ENCODE measurements at regions not wholly inside any gene's neighbourhood (a gene's known extent, or its start where the extent isn't known, plus 50 kb on each side); places are given as distances from the start of the nearest gene placed in this dataset.

GRCh38 chr3:1456781-1457311, 364.0 kb downstream of the CNTN6 start:
- Histone ChIP-seq H3K9me1 (replicated peaks; ENCODE audit: control insufficient read depth, extremely low read depth, insufficient read depth, low read length) (no peaks in the 10 kb centered on the region), H3K9ac (replicated peaks; ENCODE audit: extremely low read depth, insufficient read depth, low read length) (no peak overlapping the region), H3K27me3 (ENCODE audit: control insufficient read depth in 2 of 2, insufficient read depth in 2 of 2, low read length in 2 of 2) (no peaks in the 10 kb centered on the region), H4K20me1 (replicated peaks; ENCODE audit: control insufficient read depth, extremely low read depth, insufficient read depth, low read length) (no peaks in the 10 kb centered on the region), H3K4me1 (ENCODE audit: control insufficient read depth, extremely low read depth, insufficient read depth, low read length) (no peaks in the 10 kb centered on the region), H3K36me3 (ENCODE audit: control insufficient read depth in 2 of 2, extremely low read depth in 1 of 2, insufficient read depth in 2 of 2, low read length in 2 of 2) (no peaks in the 10 kb centered on the region), H3K4me3 (replicated peaks in 1 of 3; ENCODE audit: insufficient read depth in 1 of 3, low read depth in 1 of 3, low read length in 3 of 3) (no peak overlapping the region), H3K9me3 (replicated peaks; ENCODE audit: control insufficient read depth, insufficient read depth, low read length) (peaks cover 3% of the 10 kb centered on the region), H3K4me2 (ENCODE audit: insufficient read depth, low read length) (no peak overlapping the region), H3K27ac (ENCODE audit: insufficient read depth, low read depth, low read length) (no peak overlapping the region), H3K79me2 (ENCODE audit: control insufficient read depth, insufficient read depth, low read length) (no peaks in the 10 kb centered on the region), H2AFZ (ENCODE audit: low read depth, low read length) (no peak overlapping the region)
- ChIA-PET POLR2A (no interaction called here), CTCF (no interaction called here)
- TF ChIP-seq MAX (IDR thresholded peaks at IDR 0.05; ENCODE audit: insufficient read depth, insufficient read length) (no peak), GATA2 (IDR thresholded peaks at IDR 0.05; ENCODE audit: insufficient read depth, insufficient read length, low read depth, low read length) (no peak), FOS (IDR thresholded peaks at IDR 0.05; ENCODE audit: borderline replicate concordance, insufficient read depth, low read length) (no peak), EZH2 (IDR thresholded peaks at IDR 0.05; ENCODE audit: borderline replicate concordance, low read depth, low read length, severe bottlenecking) (no peak), CTCF (IDR thresholded peaks at IDR 0.05; ENCODE audit: extremely low read depth in 1 of 2, insufficient read depth in 1 of 2, low read depth in 1 of 2, low read length in 2 of 2) (no peak), MYC (IDR thresholded peaks at IDR 0.05; ENCODE audit: low read depth, low read length) (no peak), POLR2A (IDR thresholded peaks at IDR 0.05; ENCODE audit: low read depth, low read length) (no peak), POLR2AphosphoS5 (IDR thresholded peaks at IDR 0.05; ENCODE audit: insufficient read depth, low read depth, low read length) (no peak), JUN (IDR thresholded peaks at IDR 0.05; ENCODE audit: borderline replicate concordance, insufficient read depth, insufficient read length, low read depth) (no peak)
- BruUV-seq (replicated peaks), result no TSS peak
- no peak for DNase-seq (ENCODE audit: low read depth, low spot score)
- dilution Hi-C loops (cut with MboI; ENCODE audit: extremely low pct_ligation_motif_present, low sequenced_read_pairs), result no loop called here
- intact Hi-C loops (cut with micrococcal nuclease), result no loop called here
- FAIRE-seq, result no peak
